GM18907 (cell line): ENCODE measurements at regions not wholly inside any gene's neighbourhood (a gene's known extent, or its start where the extent isn't known, plus 50 kb on each side); places are given as distances from the start of the nearest gene placed in this dataset.
"Not testable (repeated sequence)": the region's sequence is repeated elsewhere in the genome, so short reads cannot be mapped to it uniquely, and the experiment has no call there.

Experiments
- ATAC-seq: cut with Tn5 transposase; IDR thresholded peaks from one replicate; pipeline ENCODE4 v1.9.1; 2021; ENCODE audit warnings: mild to moderate bottlenecking, moderate library complexity; ENCODE audit not compliant: unreplicated experiment

DNA sequence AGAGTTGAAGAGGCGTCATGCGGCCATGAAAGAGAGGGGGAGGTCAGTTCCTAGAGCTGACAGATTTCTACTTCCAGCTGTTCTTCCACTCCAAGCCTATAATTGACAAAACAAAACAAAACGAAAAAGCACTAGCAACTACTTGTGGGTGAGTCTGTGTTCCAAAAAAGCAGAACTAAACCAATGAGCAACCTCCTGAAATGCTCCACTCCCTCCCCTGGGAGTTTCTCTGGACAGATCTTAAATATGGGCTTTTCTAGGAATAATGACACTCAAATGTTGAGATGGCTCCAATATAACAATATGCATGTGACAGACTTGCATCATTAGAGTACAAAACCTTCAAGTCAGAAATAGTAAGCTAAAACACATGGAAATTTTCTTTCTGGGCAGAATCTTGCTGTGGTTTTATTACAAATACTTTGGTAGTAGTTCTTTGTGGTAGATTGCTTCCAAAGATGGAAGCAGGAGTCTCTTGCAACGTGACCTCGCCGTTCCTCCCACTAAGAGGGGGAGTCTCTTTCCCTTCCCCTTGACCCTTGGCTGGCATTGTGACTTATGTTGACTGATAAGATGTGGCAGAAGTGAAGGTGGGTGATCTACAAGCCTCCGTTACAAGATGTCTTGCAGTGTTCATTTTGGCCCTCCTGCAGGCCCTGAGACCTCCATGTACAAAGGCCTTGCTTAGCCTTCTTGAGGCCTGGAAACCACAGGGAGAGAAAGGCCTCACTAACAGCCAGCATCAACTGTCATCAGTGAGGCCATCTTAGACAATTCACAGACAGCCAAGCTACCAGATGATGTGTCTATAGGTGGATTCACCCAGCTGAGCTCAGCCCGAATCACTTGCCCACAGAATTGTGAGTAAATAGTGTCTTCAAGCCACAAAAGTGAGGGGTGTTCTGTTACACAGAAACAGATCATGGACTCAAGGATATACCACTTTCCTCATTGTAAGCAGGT lies 173.1 kb upstream of the RFC3 start:
- ATAC-seq: no peak

DNA sequence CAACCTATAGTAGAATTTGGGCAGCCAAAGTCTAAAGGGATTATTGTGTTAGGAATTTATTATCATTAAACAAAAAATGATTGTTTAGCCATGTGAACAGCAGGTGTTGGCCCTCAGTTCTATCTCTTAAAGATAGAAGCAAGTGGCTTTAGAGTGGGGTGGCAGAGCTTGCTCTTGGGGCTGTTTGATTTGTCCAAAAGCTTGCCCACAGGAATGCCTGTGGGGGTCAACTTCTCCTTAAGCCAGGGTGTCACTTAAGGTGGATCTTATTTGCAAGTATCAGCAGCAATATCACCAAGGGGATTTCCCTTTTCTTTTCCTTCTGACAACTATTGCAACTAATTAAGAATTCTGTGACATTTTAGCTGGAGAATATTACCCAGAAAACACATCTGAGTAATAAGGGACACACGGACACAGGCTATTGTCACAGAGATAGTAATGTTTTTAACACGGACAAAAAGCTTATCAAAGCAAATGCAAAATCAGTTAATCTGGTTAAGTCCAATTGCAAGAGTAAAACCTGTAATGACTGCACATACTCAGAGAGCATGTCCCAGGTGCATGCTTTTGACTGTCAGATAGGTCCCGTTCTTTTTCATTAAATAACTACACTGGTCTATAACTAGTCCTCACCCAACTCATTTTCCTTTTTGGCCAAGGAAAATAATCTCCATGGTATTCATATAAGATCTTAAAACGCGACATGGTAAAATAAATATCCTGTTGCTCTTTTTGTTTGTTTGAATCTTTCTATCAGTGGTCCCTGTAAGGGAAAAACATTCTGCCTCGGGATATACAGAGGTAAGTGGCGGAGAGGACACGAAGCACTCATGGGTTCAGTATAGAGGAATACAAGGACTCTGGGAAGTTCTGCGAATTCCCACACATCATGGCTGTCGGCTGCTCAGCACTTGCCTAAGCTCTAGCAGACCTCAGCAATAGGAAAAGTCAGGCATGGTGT lies 172.1 kb upstream of the RFC3 start:
- no peak for ATAC-seq

- no peak for ATAC-seq
Measured at GRCh38 chr13:33649212-33649878, 168.6 kb upstream of the RFC3 start.

DNA sequence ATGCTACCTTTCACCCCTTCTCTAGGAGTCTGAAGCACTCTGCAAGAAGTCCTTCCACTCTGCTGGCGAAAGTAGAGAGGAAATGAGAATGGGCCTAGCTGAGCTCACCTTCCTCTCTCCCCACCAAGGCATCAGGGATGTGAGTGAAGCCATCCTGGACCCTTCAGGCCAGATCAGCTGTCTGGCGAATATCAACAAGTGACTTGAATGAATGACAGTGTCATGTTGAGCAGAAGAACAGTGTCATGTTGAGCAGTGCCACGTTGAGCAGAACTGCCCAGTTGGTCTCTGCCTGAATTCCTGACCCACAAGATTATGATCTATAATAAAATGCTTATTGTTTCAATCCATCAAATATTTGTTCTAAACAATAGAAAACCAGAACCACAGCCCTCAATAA lies 166.2 kb upstream of the RFC3 start:
- ATAC-seq: no peak

- ATAC-seq: no peak
Measured at GRCh38 chr13:33657274-33657673, 160.7 kb upstream of the RFC3 start.

- ATAC-seq: no peak
Measured at GRCh38 chr13:33659466-33659865, 158.5 kb upstream of the RFC3 start.

GRCh38 chr13:33659894-33660293 lies 158.1 kb upstream of the RFC3 start:
- no peak for ATAC-seq

- no peak for ATAC-seq
Measured at GRCh38 chr13:33662392-33662791, 155.6 kb upstream of the RFC3 start.

GRCh38 chr13:33665626-33666175 lies 152.2 kb upstream of the RFC3 start:
- ATAC-seq: no peak

DNA sequence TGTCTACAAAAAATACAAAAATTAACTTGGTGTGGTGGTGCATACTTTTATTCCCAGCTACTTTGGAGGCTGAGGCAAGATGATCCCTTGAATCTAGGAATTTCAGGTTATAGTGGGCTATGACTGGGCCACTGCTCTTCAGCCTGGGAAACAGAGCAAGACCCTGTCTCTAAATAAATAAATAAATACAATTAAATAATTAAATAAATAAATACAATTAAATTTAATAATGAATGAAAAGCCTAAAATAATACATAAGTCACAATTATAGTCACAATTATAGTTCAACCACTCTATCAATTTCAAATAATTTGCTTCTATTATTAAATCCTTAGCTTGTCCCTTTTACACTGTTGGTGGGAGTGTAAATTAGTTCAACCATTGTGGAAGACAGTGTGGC lies 146.4 kb upstream of the RFC3 start:
- no peak for ATAC-seq

- not testable (repeated sequence) for ATAC-seq
Measured at GRCh38 chr13:33672022-33672421, 145.9 kb upstream of the RFC3 start.

GRCh38 chr13:33676045-33676989 lies 141.6 kb upstream of the RFC3 start:
- ATAC-seq: no peak

GRCh38 chr13:33677215-33677614 lies 140.7 kb upstream of the RFC3 start:
- no peak for ATAC-seq

GRCh38 chr13:33678084-33678483 lies 139.9 kb upstream of the RFC3 start:
- no peak for ATAC-seq

DNA sequence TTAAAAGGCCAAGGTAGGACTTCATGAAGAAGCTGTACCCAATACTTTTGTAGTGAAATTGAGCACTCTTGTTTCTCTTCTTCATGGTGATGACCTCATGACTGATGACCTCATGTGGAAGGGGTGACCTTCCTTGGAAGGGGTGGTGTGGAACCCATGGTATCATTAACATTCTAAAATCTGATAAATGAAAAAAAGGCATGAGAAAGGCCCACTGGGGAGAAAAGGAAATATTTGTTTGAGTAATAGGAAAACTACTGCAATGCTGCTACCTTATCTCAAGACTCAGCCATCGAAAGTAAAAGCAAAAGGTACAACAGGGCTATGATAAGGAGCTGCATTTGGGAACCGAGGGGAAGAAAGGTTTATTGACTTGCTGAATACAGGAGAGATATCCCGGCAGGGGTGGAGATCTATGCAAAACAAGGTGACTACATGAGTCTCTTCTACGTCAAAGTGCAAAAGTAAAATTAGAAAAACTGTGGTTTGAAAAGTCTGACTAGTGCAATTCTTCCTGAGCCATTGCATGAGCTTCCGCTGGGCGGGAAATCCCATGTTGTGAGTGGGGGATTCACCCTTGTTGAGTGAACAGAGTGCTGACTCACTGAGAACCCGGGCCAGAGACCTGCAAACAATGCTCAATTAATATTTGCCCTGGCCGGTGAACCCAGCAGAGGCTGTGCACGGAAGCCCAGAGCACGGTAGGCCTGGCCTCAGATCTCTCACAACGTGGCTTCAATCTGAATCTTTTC lies 138.9 kb upstream of the RFC3 start:
- peak; percentile 95 for ATAC-seq

GRCh38 chr13:33679658-33680012 lies 138.3 kb upstream of the RFC3 start:
- no peak for ATAC-seq

- ATAC-seq: no peak
Measured at GRCh38 chr13:33682020-33682564, 135.9 kb upstream of the RFC3 start.

DNA sequence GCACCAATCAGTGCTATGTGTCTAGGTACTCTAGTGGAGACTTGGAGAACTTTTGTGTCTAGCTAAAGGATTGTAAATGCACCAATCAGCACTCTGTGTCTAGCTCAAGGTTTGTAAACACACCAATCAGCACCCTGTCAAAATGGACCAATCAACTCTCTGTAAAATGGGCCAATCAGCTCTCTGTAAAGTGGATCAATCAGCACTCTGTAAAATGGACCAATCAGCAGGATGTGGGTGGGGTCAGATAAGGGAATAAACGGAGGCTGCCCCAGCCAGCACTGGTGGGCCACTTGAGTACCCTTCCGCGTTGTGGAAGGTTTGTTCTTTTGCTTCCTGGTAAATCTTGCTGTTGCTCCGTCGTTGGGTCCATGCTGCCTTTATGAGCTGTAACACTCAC lies 135.3 kb upstream of the RFC3 start:
- not testable (repeated sequence) for ATAC-seq

GRCh38 chr13:33683376-33683775 lies 134.6 kb upstream of the RFC3 start:
- ATAC-seq: no peak
